DMS53 (cell line): ENCODE measurements at regions not wholly inside any gene's neighbourhood (a gene's known extent, or its start where the extent isn't known, plus 50 kb on each side); places are given as distances from the start of the nearest gene placed in this dataset.
"Not testable (repeated sequence)": the region's sequence is repeated elsewhere in the genome, so short reads cannot be mapped to it uniquely, and the experiment has no call there.

Source experiments
- DNase-seq: peaks from one replicate; lab custom pipeline; 2025; lab: John Stamatoyannopoulos, UW

GRCh38 chr6:80508885-80509630 is 402.6 kb downstream of the BCKDHB start:
- peak; percentile 30 for DNase-seq

- no peak for DNase-seq
These were observed 398.4 kb downstream of the BCKDHB start for GRCh38 chr6:80504882-80505281.

- no peak for DNase-seq
These were observed 397.2 kb downstream of the BCKDHB start for GRCh38 chr6:80503660-80504059.

GRCh38 chr6:80502871-80503270 is 396.4 kb downstream of the BCKDHB start:
- no peak for DNase-seq

DNA sequence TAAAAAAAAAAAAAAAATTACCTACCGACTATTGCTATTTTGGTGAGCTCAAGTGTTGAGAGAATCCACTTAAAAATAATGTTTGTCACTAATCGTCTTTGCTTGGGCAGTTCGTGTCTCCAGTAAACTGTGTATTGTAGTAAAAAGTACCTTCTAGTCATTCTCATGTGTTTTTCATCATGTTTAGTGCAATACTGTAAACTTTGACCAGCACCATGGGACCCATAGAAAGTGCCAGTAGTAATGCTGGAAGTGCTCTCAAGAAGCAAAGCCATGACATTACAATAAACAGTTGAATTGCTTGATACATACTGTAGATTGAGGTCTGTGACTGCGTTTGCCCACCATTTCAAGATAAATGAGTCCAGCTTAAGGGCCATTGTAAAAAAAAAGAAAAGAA is 395.2 kb downstream of the BCKDHB start:
- DNase-seq = peak; percentile 35

- peak; percentile 58 for DNase-seq
These were observed 391.4 kb downstream of the BCKDHB start for GRCh38 chr6:80497696-80498486.

DNA sequence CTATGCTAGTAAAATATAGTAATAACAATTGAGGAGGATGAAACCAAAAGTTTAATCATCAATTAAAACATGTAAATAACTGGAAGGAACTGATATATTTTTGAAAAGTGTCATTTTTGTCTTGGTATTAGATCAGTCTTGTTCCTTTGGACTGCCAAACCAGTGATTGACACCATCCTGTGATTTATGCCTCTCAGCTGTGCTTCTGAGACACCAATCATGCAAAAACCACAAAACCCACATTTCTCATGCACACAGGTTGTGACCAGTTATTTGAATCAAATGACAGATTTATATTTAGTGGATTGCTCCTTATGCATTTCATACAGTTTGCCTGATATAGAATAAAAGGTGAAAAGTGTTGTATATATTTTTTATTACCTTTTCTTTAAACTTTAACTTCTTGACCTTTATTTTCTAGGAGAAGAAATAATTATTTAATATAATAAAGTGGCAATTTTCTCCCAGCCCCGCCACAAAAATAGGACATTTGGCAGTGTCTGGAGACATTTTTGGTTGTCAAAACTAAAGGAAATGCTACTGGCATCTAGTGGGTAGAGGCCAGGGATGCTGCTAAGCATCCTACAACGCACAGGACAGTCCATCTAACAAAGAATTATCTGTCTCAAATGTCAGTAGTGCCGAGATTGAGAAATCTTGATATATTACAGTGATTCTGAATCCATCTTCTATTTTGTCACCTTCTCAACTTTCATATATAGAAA is 383.6 kb downstream of the BCKDHB start:
- DNase-seq = no peak

- no peak for DNase-seq
These were observed 381.7 kb downstream of the BCKDHB start for GRCh38 chr6:80488190-80488589.

DNA sequence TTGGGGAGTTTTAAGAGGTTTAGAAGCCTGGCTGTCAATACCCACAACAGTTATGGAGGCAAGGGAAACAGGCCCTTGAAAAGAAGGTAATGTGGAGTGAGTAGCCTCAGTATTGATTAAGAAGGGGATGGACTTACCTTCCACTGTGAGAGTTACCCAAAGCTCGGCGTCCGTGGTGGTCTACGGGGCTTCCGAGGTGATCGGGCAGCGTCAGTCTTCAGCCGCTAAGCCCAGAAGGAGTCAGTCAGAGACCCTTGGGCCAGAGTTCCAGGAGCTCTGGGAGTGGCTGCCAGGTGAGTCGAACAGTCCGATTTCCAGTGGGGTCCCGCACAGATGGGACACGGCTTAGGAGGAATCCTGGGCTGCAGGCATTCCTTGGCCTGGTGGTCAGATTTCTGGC is 379.0 kb downstream of the BCKDHB start:
- DNase-seq = not testable (repeated sequence)

DNA sequence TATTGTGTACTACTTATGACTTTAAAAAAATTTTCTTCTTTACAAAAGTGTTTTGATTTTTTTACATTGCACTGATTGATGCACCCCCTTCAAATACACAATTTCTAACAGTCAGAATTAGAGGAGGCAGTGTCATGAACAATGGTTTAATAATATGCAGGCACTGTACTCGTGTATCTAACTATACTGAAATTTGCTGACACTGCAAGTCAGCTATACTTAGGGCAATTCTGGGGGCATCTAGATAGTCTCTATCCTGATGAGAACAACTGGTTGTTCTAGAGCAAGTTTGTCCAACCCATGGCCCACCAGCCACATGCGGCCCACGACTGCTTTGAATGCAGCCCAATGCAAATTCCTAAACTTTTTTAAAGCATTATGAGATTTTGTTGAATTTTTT is 375.6 kb downstream of the BCKDHB start:
- no peak for DNase-seq

- DNase-seq = no peak
These were observed 374.1 kb downstream of the BCKDHB start for GRCh38 chr6:80480421-80481157.

GRCh38 chr6:80478030-80478429 is 371.6 kb downstream of the BCKDHB start:
- DNase-seq = no peak

- DNase-seq = no peak
These were observed 371.1 kb downstream of the BCKDHB start for GRCh38 chr6:80477591-80477990.

DNA sequence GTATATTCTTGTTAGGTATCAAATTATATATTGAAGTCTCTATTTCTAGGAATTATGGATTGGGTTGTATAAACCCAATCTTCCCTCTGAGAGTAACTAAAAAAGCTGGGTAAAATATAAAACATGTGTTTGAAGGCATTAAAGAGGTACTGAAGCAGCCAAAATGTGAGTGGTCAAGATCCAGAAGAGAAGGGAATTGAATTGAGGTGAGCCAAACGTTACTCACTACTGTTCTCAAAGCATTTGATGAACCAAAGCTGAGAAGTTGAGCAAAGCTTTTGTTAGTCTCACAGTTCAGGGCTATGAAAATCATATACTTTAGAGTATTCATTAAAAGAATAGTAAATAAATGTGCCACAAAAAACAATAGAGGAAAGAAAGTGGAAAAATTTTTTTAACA is 365.8 kb downstream of the BCKDHB start:
- no peak for DNase-seq

DNA sequence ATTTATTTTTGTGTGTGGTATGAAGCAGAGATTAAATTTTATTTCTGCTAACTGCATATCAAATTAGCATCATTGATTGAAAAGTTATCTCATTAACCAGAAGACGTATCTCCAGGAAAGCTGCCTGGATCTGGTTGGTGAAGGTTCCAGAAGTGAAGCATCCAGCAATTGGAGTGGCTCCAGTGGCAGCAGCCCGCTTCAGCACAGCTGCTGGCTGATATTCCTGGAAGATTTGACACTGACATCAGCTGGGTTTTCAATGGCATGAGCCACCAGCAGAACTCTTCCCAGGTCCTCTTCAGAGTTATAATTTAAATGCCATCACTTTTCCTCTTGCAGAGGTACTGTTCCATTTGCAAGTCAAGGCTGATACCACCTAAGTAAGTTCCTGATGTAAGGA is 363.5 kb downstream of the BCKDHB start:
- no peak for DNase-seq

- peak; percentile 79 for DNase-seq
These were observed 361.9 kb downstream of the BCKDHB start for GRCh38 chr6:80468398-80468797.

DNA sequence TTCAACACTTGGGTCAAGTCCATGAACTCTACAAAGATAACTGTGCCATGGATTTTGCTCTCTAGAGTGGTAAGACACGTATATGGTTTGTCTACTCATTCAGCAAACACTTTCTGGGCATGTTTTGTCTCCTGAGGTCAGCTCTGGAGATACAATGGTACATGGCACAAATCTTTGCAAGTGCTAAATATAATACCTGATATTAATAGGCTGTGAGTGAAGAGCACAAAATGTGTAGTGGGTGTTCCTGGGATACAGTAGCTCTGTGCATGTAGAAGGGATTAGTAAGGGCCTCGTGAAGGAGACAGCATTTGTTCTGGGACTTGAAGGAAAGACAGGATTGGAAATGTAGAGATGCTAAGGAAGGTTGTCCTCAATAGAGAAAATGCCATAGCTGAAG is 360.9 kb downstream of the BCKDHB start:
- DNase-seq = no peak

GRCh38 chr6:80466981-80467380 is 360.5 kb downstream of the BCKDHB start:
- DNase-seq = no peak

- no peak for DNase-seq
These were observed 359.0 kb downstream of the BCKDHB start for GRCh38 chr6:80465513-80465912.

DNA sequence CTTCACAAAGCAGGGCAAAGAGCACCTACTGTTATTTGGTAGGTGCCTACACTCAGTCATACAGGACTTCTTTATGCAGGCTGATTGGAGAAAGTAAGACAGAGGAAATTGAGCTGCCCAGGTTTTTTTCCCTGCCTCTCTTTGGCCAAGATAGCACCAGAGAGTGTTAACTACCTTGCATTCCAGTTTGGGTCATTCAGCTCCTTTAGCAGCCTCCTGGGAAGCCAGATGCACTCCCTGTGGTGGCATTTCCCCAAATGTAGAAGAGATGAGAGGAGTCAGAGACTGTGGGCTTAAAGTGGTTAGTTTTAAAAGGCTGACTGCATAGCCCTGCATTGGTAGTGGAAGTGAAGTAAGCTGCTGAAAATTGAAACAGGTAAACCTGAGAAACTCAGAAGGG is 358.4 kb downstream of the BCKDHB start:
- no peak for DNase-seq

- no peak for DNase-seq
These were observed 356.7 kb downstream of the BCKDHB start for GRCh38 chr6:80463197-80463596.

- DNase-seq = no peak
These were observed 353.9 kb downstream of the BCKDHB start for GRCh38 chr6:80460257-80460865.
